HPDE6-E6E7 (cell line): ENCODE measurements at regions not wholly inside any gene's neighbourhood (a gene's known extent, or its start where the extent isn't known, plus 50 kb on each side); places are given as distances from the start of the nearest gene placed in this dataset.

Source experiments
- DNase-seq: peaks from one replicate; pipeline ENCODE4 v3.0.0; 2011; ENCODE audit warnings: missing footprints; ENCODE audit errors: extremely low spot score

DNA sequence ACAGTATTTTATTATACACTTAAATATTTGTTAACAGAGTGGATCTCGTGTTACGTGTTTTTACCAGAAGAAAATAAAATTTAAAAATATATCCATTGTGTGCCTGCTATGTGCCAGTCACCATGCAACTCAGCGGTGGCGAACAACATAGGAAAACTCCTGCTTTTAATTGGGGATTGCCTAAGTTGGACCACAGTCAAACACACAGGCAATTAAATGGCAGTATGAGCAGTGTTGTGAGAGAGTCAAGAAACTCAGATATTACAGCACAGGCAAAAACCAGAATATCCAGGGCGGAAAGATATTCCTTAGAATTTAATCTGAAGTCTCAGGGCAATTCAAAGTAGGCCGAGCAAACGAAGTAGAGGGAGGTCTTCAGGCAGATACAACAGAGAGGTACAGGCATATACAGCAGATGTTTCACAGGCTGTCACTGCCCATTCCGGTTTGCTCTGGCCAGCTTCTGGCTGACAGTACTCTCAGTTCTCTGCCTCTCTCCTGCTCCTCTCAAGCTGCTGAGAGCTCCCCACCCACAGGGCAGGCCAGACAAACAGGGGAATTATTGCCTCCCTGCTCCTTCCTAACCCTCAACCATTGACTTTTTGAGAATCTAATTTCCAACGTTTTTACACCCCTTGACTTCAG is 540.2 kb upstream of the TMEM132C start:
- no peak for DNase-seq

DNA sequence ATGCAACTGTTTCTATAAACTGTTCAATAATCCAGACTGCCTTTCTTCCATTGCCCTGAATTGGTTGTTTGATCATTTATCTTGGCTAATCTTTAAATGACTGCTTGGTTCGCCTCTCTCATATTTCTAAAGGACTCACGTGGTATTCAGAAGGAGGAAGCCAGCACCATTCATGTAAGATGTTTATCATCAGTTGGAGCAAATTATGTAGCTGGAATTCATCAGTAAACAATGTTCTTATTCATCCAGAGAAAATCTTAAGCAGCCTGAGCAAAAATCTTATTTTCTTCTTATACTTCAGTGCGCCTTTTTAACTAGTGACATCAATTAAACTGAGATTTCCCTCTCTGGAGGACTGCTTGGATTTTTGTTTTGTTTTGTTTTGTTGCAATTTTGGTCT is 538.7 kb upstream of the TMEM132C start:
- no peak for DNase-seq

GRCh38 chr12:127728729-127729128 is 538.2 kb upstream of the TMEM132C start:
- no peak for DNase-seq

GRCh38 chr12:127729381-127729780 is 537.6 kb upstream of the TMEM132C start:
- no peak for DNase-seq

DNA sequence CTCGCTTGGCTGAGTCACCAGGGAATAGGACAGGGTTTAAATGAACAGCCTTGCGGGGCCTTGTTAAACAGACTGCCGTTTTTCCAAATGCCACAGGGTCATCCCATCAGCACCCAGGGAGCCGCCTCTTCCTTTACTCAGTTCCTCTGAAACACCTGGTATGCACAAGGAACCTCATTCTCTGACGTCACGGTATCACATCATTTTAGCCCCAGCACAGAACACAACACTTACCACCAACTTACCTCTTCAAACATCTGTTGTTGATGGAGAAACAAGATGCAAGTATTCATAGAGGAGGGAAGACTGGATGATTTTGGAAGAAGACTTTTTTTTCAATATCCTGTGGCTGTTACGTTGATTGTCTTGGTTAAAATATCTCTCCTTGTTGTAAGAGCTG is 535.3 kb upstream of the TMEM132C start:
- DNase-seq, result no peak

DNA sequence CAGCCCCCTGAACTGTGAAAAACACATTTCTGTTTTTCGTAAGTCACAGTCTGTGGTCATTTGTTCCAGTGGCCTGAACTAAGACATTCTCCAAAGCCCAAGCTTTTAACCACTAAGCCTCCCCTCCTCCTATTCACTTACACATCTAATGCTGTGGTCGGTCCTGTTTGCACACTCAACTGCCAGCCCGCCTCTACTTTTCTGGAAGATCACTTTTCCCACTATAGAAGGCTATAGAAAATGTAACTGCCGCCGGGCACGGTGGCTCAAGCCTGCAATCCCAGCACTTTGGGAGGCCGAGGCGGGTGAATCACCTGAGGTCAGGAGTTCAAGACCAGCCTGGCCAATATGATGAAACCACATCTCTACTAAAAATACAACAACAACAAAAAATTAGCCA is 524.7 kb upstream of the TMEM132C start:
- DNase-seq, result no peak

DNA sequence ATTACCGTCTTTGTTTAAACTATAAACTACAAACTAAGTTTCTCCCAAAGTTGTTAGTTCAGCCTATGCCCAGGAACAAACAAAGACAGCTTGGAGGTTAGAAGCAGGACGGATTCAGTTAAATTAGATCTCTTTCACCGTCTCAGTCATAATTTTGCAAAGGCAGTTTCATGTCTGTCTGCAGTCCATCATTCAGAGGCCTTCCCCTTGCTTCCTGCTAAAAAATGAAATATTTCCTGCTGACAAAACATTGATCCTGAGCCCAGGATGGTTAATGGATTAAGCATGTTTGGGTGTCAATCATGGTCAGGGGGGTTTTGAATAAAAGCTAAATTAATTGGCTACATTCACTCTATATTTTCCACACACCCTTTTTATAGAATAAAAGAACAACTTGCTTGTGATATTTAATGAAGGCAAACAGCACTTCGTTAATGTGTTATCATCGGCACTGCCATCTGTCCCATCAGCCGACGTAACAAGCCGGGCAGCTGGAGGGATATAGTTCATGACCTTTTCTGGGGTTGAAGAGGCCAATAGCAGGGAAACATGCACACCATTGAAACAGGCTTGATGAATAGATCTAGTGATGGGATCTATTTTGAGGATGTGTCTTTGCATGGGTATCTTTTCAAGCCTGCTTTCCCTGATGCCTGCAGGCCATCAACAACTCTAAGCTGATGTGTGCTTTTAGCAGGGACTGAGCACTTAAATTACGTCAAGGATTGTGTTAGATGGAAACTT is 521.3 kb upstream of the TMEM132C start:
- DNase-seq, result no peak

GRCh38 chr12:127749416-127749815 is 517.6 kb upstream of the TMEM132C start:
- no peak for DNase-seq

- no peak for DNase-seq
Observed at GRCh38 chr12:127750076-127750840, 516.7 kb upstream of the TMEM132C start.

DNA sequence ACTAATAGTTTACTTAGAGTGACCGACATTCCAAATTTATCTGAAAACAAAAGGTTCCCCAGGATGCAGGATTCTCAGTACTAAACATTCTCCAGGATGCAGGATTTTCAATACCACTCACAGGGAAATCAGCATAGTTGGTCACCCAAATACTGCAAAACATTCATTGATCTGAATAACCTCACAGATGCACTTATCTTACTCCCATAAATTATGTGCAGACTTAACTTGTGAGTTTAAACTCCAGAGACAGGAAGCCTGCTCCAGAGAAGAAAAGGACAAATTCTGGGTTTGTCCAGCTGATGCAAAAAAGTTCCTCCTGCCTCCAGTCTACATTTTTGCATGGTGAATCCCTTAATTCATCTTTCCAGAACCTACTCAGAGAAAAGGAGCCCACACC is 514.2 kb upstream of the TMEM132C start:
- DNase-seq, result no peak

- no peak for DNase-seq
Observed at GRCh38 chr12:127760357-127760756, 506.6 kb upstream of the TMEM132C start.

- no peak for DNase-seq
Observed at GRCh38 chr12:127760996-127761395, 506.0 kb upstream of the TMEM132C start.

DNA sequence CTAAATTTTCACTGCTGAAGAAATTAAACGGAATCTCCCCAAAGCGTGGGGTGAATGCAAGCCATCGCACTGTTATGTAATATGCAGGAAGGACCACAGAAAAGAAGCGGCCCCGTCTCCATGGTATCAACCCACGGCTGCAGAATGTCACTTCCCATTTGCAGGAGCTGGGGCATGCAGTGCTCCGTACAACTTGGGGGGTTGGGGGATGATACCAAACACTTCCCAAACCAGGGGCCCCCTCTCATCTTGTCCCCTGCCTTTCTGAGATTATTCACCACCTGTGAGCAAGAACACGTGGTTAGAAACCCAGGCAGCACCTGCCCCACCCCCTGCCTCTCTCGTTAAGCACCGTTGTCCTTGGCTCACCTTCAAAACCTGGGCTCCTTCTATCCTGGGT is 505.1 kb upstream of the TMEM132C start:
- DNase-seq, result no peak

DNA sequence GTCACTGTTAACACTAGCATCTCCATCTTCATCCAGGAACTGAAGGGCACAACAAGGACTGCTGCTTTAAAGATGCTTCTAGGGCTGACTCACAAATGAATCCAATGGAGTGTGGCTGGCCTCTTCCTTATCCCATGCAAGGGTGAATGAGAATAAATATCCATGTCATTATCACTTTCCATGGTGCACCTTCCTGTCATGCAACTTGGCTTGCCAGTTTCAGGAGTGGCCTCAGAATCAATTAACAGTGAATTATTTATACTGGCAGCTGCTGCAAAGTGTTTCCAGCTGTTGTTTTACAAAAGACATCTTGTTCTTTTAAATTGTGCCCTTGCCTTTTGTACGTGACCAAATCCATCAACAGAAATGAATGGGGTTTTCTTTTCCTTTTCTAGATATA is 499.3 kb upstream of the TMEM132C start:
- no peak for DNase-seq

- DNase-seq, result no peak
Observed at GRCh38 chr12:127770118-127770517, 496.9 kb upstream of the TMEM132C start.

- DNase-seq, result no peak
Observed at GRCh38 chr12:127771546-127771945, 495.4 kb upstream of the TMEM132C start.

DNA sequence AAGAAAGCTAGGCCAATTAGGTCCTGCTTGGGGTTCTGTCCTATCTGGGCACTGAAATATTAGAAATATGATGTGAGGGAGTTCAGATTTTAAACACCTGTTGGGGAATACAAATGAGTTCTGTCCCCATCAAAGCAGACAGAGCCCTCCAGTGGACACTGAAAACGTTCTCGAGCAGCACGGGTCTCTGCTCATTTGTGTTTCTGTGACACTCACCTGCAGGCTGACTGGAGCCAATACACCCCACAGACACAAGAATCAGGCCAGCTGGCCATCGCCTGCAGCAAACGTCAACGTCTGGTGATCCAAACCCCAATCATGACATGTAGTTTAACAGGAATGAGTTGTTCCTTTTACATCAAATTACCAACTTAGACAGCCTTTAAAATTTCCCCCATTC is 493.4 kb upstream of the TMEM132C start:
- DNase-seq, result no peak

GRCh38 chr12:127774828-127775227 is 492.1 kb upstream of the TMEM132C start:
- DNase-seq, result no peak

DNA sequence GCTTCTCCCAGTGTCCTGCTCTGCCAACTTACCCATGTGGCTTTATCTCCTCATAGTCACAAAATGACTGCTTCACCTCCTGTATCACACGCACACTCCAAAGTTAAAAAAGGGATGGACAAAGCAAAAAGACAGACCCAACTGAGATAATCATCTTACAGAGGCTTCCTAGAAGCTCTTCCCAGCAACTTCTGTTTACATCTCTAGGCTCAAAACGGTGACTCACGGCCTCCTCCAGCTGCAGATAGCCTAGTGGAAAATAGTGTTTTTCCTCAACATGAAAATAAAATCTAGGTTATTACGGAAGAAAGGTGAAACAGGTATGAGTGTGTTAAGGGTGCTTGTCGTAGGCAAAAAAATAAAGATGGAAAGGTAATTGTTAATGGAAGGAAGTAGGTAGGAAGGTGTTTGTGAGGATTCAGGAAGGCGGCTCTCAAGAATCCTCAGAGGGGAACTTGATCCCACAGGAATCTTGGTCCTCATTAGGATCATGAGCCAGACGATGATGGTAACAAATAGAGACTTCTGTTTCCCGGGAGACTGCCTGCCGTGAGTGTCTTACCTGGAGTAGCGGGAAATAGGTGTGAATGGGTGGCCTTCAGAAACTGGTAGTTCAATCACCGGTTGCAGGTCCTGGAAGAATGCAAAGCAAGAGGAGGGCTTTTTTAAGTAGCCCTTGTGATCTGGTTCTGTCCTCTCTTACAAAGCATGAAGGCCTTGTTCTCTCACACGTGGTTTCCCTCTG is 487.5 kb upstream of the TMEM132C start:
- no peak for DNase-seq

- DNase-seq, result no peak
Observed at GRCh38 chr12:127780881-127781280, 486.1 kb upstream of the TMEM132C start.

DNA sequence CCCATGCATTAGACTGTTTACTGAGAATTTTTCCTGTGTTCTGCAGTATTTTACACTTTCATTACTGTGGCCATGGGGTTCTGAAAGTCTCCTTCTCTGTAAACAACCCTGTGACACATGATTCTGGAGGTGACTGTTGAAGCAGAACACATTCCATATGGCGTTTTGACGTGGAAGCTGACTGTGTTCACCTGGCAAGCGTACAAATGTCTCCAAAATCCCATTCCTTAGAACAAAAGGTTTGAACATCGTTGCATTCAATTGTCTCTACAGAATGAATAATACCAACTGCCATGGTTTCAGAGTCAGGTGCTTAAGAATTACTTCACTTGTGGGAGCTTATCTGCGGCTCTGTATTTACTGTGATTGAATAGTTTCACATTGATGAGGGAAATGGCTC is 485.6 kb upstream of the TMEM132C start:
- DNase-seq, result no peak

DNA sequence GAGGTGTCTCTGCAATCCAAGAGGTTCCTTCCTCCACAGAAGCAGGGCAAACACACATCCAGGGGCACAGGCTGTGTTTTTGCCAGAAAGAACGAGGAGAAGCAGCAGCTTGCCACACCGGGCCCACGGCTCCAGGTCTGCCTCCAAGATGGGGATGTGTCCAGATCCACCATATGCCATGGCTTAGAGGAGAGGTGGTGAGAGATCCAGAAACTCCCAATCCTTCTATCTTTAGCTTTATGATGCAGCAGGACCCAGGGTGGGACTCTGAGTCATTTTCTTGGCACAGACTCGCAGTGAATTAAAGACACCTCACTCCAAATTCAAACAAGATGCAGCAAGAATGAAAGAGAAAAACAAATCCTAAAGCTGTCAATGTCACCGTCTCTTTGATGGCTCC is 481.4 kb upstream of the TMEM132C start:
- no peak for DNase-seq
